GM23338 (cell line): ENCODE measurements at regions not wholly inside any gene's neighbourhood (a gene's known extent, or its start where the extent isn't known, plus 50 kb on each side); places are given as distances from the start of the nearest gene placed in this dataset.

ENCODE experiments used
- ATAC-seq: fragments of 200-7000 bp; cut with Tn5 transposase; 3 replicates; pipeline ENCODE4 v1.9.1; 2020
- DNase-seq: peaks from one replicate; pipeline ENCODE4 v3.0.0-alpha.2; 2015; ENCODE audit warnings: low spot score
- H2AFZ ChIP-seq: fragments of 200-600 bp; sonication (generic); 2 replicates; pipeline ENCODE4 v1.8.0; 2016; ENCODE audit warnings: antibody characterized with exemption, mild to moderate bottlenecking, moderate library complexity
- H3F3A ChIP-seq: fragments of 200-600 bp; sonication (generic); replicated peaks from 2 replicates; pipeline ENCODE4 v1.8.0; 2017; ENCODE audit warnings: antibody characterized with exemption, mixed run types, low read depth
- H3K27ac ChIP-seq: fragments of 200-600 bp; sonication (generic); 2 replicates; pipeline ENCODE4 v1.6.1; 2016; ENCODE audit warnings: low read depth
- H3K27me3 ChIP-seq: fragments of 200-600 bp; sonication (generic); 2 replicates; pipeline ENCODE4 v1.8.0; 2016; ENCODE audit warnings: mild to moderate bottlenecking, mixed run types, moderate library complexity; ENCODE audit not compliant: insufficient read depth
- H3K36me3 ChIP-seq: fragments of 200-600 bp; sonication (generic); 2 replicates; pipeline ENCODE4 v1.8.0; 2016; ENCODE audit warnings: mild to moderate bottlenecking; ENCODE audit not compliant: insufficient read depth
- H3K4me1 ChIP-seq: fragments of 200-600 bp; sonication (generic); 2 replicates; pipeline ENCODE4 v1.8.0; 2016; ENCODE audit warnings: mild to moderate bottlenecking, moderate library complexity; ENCODE audit not compliant: insufficient read depth
- H3K4me2 ChIP-seq: fragments of 200-600 bp; sonication (generic); 2 replicates; pipeline ENCODE4 v1.7.1; 2017; ENCODE audit warnings: mixed run types
- H3K4me3 ChIP-seq: fragments of 200-600 bp; sonication (generic); 2 replicates; pipeline ENCODE4 v1.6.1; 2016; ENCODE audit warnings: mixed run types
- H3K79me2 ChIP-seq: fragments of 200-600 bp; sonication (generic); replicated peaks from 2 replicates; pipeline ENCODE4 v1.8.0; 2017; ENCODE audit warnings: mild to moderate bottlenecking; ENCODE audit not compliant: insufficient read depth
- H3K9me2 ChIP-seq: fragments of 200-600 bp; sonication (generic); 2 replicates; pipeline ENCODE4 v1.8.0; 2017; ENCODE audit not compliant: insufficient read depth
- H4K20me1 ChIP-seq: fragments of 200-600 bp; sonication (generic); replicated peaks from 2 replicates; pipeline ENCODE4 v1.8.0; 2017; ENCODE audit warnings: mild to moderate bottlenecking; ENCODE audit not compliant: insufficient read depth
- H3K27ac Mint-ChIP-seq: 2 replicates; pipeline ENCODE4 v1.8.0; 2020; ENCODE audit warnings: inconsistent platforms, mild to moderate bottlenecking, moderate library complexity, mixed read lengths
- H3K27me3 Mint-ChIP-seq: 3 replicates; pipeline ENCODE4 v1.8.0; 2022; ENCODE audit warnings: low read depth, mild to moderate bottlenecking, moderate library complexity, mixed read lengths, inconsistent platforms; ENCODE audit not compliant: insufficient read depth, poor library complexity
- H3K36me3 Mint-ChIP-seq: 3 replicates; pipeline ENCODE4 v1.8.0; 2021; ENCODE audit warnings: low read depth, mild to moderate bottlenecking, inconsistent platforms, moderate library complexity, mixed read lengths
- H3K4me1 Mint-ChIP-seq: 3 replicates; pipeline ENCODE4 v1.8.0; 2020; ENCODE audit warnings: mild to moderate bottlenecking, inconsistent platforms, mixed read lengths
- H3K4me3 Mint-ChIP-seq: 3 replicates; pipeline ENCODE4 v1.8.0; 2021; ENCODE audit warnings: moderate library complexity, mild to moderate bottlenecking, inconsistent platforms, mixed read lengths
- H3K9me3 Mint-ChIP-seq: 3 replicates; pipeline ENCODE4 v1.8.0; 2020; ENCODE audit warnings: moderate library complexity, mild to moderate bottlenecking, inconsistent platforms, mixed read lengths
- CREB1 ChIP-seq: fragments of 250-450 bp; sonication (Bioruptor Pico); IDR thresholded peaks from 2 replicates; pipeline ENCODE4 v1.5.0; 2020; ENCODE audit warnings: low read depth, mild to moderate bottlenecking, moderate library complexity
- EZH2 ChIP-seq: fragments of 200-600 bp; sonication (generic); IDR thresholded peaks from one replicate; pipeline ENCODE4 v1.8.0; 2017; ENCODE audit warnings: antibody characterized with exemption, mild to moderate bottlenecking, low read depth; ENCODE audit not compliant: unreplicated experiment
- JUNB ChIP-seq: IDR thresholded peaks from one replicate; pipeline ENCODE4 v1.6.1; 2016; ENCODE audit warnings: antibody characterized with exemption; ENCODE audit not compliant: unreplicated experiment
- POLR2AphosphoS5 ChIP-seq: IDR thresholded peaks from 2 replicates; pipeline ENCODE4 v1.6.1; 2016; ENCODE audit warnings: antibody characterized with exemption, low read depth
- STAT1 ChIP-seq: IDR thresholded peaks from one replicate; pipeline ENCODE4 v1.6.1; 2016; ENCODE audit warnings: antibody characterized with exemption; ENCODE audit not compliant: unreplicated experiment
- ZNF114 ChIP-seq: fragments of 250-450 bp; sonication (Bioruptor Pico); IDR thresholded peaks from 2 replicates; pipeline ENCODE4 v1.5.0; 2020; ENCODE audit warnings: mild to moderate bottlenecking, moderate library complexity
- ZNF331 ChIP-seq: fragments of 250-450 bp; sonication (Bioruptor Pico); IDR thresholded peaks from 2 replicates; pipeline ENCODE4 v1.5.0; 2020; ENCODE audit warnings: low read depth, mild to moderate bottlenecking, moderate library complexity
- TF ChIP-seq, protein P1 (sequence below), 2 experiments: fragments of 200-600 bp in 1 of 2; sonication (generic) in 1 of 2; conservative IDR thresholded peaks; 2 replicates each; pipeline versions ENCODE4 v1.5.1 to v1.6.1; 2016 to 2017; ENCODE audit warnings: antibody characterized with exemption in 2 of 2, low read depth in 2 of 2, mild to moderate bottlenecking in 2 of 2, moderate library complexity in 1 of 2
- TF ChIP-seq, protein P2 (sequence below): fragments of 250-450 bp; sonication (Bioruptor Pico); IDR thresholded peaks from 2 replicates; pipeline ENCODE4 v1.5.0; 2020; ENCODE audit warnings: mild to moderate bottlenecking, moderate library complexity

DNA sequence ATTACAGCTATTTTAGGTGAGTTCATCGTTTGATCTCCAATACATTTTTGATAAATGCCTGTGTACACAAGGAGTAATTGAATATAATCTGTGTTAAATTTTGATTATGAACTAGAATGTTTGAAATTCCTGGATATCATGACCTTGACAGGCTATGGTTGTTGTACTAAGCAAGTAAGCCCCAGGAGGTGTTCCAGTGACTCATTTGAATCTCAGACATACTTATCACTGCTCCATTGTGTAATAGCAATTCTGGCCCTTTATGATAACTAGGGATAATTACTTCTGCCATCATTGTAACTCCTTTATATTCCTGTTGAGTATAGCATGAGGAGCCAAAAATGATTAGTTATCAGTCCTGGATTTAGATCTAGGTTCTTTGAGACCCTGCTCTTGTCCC lies 1424.6 kb upstream of the ADGRB3 start (continued):
- TF ChIP-seq CREB1 (CRISPR knock-in tag) (no peak), ZNF114 (no peak), STAT1 (no peak), POLR2AphosphoS5 (no peak)

DNA sequence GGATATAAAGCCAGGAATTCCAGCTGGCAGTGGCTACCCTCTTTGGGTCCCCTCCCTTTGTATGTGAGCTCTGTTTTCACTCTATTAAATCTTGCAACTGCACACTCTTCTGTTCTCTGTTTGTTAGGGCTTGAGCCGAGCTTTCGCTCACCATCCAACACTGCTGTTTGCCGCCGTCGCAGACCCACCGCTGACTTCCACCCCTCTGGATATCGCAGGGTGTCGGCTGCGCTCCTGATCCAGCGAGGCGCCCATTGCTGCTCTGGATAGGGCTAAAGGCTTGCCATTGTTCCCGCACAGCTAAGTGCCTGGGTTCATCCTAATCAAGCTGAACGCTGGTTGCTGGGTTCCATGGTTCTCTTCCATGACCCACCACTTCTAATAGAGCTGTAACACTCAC lies 1433.5 kb upstream of the ADGRB3 start:
- H3K9me3 Mint-ChIP-seq, result peaks cover 19% of the 10 kb centered on the region
- no peaks in the 10 kb centered on the region for H3K79me2 ChIP-seq
- H3K4me3 ChIP-seq, result no peak overlapping the region
- no peak overlapping the region for H3K4me2 ChIP-seq
- H3K4me1 ChIP-seq, result no peaks in the 10 kb centered on the region
- H3K27me3 ChIP-seq, result no peaks in the 10 kb centered on the region
- TF ChIP-seq, protein P1, sequence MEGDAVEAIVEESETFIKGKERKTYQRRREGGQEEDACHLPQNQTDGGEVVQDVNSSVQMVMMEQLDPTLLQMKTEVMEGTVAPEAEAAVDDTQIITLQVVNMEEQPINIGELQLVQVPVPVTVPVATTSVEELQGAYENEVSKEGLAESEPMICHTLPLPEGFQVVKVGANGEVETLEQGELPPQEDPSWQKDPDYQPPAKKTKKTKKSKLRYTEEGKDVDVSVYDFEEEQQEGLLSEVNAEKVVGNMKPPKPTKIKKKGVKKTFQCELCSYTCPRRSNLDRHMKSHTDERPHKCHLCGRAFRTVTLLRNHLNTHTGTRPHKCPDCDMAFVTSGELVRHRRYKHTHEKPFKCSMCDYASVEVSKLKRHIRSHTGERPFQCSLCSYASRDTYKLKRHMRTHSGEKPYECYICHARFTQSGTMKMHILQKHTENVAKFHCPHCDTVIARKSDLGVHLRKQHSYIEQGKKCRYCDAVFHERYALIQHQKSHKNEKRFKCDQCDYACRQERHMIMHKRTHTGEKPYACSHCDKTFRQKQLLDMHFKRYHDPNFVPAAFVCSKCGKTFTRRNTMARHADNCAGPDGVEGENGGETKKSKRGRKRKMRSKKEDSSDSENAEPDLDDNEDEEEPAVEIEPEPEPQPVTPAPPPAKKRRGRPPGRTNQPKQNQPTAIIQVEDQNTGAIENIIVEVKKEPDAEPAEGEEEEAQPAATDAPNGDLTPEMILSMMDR (conservative IDR thresholded peaks at IDR 0.05; ENCODE audit: low read depth in 2 of 2), result no peak
- TF ChIP-seq STAT1 (no peak), POLR2AphosphoS5 (no peak), ZNF331 (CRISPR knock-in tag) (no peak), JUNB (no peak), EZH2 (no peak), ZNF114 (no peak), CREB1 (CRISPR knock-in tag) (no peak)
- TF ChIP-seq, protein P2, sequence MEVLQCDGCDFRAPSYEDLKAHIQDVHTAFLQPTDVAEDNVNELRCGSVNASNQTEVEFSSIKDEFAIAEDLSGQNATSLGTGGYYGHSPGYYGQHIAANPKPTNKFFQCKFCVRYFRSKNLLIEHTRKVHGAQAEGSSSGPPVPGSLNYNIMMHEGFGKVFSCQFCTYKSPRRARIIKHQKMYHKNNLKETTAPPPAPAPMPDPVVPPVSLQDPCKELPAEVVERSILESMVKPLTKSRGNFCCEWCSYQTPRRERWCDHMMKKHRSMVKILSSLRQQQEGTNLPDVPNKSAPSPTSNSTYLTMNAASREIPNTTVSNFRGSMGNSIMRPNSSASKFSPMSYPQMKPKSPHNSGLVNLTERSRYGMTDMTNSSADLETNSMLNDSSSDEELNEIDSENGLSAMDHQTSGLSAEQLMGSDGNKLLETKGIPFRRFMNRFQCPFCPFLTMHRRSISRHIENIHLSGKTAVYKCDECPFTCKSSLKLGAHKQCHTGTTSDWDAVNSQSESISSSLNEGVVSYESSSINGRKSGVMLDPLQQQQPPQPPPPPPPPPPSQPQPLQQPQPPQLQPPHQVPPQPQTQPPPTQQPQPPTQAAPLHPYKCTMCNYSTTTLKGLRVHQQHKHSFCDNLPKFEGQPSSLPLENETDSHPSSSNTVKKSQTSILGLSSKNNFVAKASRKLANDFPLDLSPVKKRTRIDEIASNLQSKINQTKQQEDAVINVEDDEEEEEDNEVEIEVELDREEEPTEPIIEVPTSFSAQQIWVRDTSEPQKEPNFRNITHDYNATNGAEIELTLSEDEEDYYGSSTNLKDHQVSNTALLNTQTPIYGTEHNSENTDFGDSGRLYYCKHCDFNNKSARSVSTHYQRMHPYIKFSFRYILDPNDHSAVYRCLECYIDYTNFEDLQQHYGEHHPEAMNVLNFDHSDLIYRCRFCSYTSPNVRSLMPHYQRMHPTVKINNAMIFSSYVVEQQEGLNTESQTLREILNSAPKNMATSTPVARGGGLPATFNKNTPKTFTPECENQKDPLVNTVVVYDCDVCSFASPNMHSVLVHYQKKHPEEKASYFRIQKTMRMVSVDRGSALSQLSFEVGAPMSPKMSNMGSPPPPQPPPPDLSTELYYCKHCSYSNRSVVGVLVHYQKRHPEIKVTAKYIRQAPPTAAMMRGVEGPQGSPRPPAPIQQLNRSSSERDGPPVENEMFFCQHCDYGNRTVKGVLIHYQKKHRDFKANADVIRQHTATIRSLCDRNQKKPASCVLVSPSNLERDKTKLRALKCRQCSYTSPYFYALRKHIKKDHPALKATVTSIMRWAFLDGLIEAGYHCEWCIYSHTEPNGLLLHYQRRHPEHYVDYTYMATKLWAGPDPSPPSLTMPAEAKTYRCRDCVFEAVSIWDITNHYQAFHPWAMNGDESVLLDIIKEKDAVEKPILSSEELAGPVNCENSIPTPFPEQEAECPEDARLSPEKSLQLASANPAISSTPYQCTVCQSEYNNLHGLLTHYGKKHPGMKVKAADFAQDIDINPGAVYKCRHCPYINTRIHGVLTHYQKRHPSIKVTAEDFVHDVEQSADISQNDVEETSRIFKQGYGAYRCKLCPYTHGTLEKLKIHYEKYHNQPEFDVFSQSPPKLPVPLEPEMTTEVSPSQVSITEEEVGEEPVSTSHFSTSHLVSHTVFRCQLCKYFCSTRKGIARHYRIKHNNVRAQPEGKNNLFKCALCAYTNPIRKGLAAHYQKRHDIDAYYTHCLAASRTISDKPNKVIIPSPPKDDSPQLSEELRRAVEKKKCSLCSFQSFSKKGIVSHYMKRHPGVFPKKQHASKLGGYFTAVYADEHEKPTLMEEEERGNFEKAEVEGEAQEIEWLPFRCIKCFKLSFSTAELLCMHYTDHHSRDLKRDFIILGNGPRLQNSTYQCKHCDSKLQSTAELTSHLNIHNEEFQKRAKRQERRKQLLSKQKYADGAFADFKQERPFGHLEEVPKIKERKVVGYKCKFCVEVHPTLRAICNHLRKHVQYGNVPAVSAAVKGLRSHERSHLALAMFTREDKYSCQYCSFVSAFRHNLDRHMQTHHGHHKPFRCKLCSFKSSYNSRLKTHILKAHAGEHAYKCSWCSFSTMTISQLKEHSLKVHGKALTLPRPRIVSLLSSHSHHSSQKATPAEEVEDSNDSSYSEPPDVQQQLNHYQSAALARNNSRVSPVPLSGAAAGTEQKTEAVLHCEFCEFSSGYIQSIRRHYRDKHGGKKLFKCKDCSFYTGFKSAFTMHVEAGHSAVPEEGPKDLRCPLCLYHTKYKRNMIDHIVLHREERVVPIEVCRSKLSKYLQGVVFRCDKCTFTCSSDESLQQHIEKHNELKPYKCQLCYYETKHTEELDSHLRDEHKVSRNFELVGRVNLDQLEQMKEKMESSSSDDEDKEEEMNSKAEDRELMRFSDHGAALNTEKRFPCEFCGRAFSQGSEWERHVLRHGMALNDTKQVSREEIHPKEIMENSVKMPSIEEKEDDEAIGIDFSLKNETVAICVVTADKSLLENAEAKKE (CRISPR knock-in tag), result no peak
- H3K9me2 ChIP-seq, result peaks cover 13% of the 10 kb centered on the region; the same call in 1 of the 2 replicates
- no peaks in the 10 kb centered on the region for H3F3A ChIP-seq
- ATAC-seq (no peak), DNase-seq (no peak)
- H3K4me1 Mint-ChIP-seq, result no peaks in the 10 kb centered on the region; the same call in 2 of the 3 replicates
- H3K4me3 Mint-ChIP-seq, result no peak overlapping the region
- no peaks in the 10 kb centered on the region for H3K36me3 ChIP-seq
- no peak overlapping the region for H2AFZ ChIP-seq
- H3K27ac Mint-ChIP-seq, result no peak overlapping the region
- no peak overlapping the region for H3K27ac ChIP-seq
- H3K36me3 Mint-ChIP-seq, result no peaks in the 10 kb centered on the region
- no peaks in the 10 kb centered on the region for H4K20me1 ChIP-seq
- H3K27me3 Mint-ChIP-seq, result no peaks in the 10 kb centered on the region
